ENCODE measurements at regions not wholly inside any gene's neighbourhood (a gene's known extent, or its start where the extent isn't known, plus 50 kb on each side); places are given as distances from the start of the nearest gene placed in this dataset.

DNA sequence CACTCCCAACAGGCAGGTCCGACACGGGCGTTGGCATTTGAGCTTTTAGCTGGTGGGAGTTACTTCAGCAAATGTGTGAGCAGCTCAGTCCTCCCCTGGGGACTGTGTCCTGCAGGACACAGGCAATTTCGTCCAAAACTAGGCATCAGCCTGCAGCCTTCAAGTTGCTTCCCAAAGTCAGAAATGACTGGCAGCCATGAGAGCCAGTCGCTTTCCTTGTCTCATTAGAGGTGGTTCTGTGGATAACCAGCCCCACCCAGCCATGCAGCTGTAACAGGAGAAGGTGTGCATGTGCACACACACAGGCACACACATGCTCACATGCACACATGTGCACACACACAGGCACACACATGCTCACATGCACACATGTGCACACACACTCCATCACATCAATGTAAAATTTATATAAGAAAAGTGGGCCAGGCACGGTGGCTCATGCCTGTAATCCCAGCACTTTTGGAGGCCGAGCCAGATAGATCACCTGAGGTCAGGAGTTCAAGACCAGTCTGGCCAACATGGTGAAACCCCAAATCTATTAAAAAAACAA, 138.8 kb upstream of the TCERG1L start:
- TF ChIP-seq, protein P1, sequence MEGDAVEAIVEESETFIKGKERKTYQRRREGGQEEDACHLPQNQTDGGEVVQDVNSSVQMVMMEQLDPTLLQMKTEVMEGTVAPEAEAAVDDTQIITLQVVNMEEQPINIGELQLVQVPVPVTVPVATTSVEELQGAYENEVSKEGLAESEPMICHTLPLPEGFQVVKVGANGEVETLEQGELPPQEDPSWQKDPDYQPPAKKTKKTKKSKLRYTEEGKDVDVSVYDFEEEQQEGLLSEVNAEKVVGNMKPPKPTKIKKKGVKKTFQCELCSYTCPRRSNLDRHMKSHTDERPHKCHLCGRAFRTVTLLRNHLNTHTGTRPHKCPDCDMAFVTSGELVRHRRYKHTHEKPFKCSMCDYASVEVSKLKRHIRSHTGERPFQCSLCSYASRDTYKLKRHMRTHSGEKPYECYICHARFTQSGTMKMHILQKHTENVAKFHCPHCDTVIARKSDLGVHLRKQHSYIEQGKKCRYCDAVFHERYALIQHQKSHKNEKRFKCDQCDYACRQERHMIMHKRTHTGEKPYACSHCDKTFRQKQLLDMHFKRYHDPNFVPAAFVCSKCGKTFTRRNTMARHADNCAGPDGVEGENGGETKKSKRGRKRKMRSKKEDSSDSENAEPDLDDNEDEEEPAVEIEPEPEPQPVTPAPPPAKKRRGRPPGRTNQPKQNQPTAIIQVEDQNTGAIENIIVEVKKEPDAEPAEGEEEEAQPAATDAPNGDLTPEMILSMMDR (IDR thresholded peaks at IDR 0.05; ENCODE audit: low read depth, low read length) = no peak
- DNase-seq (ENCODE audit: low read depth in 2 of 2) = no peak
- no peak overlapping the region for H3K4me3 ChIP-seq (replicated peaks in 1 of 2; ENCODE audit: low read depth in 2 of 2, low read length in 2 of 2)

DNA sequence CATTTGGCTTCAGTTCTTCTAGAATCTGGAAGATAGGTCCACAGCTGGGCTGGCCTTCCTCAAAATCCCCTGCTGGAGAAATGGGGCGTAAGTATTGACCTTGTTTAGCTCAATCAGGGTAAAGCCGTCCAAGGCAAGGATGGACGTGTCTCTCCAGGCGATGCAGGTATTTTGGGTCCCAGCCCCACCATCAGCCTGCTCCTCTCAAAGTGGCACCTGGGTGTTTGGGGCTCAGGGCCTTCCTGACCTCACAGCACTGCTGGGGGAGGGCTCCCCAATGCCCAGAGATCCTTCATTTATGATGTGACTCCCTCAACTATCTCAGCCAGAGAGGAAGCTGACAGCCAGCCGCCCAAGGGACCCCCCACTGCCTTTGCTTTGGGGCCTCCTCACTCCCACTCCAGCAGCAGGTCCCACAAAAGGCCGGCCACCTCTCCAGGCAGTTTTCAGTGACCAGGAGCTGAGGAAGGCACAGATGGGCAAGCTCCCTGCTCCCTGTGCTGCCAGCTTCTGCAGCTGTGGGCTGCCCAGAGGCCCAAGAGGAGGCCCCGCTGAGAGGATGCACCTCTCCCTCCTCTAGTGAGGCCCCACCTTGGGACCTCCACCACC, 140.0 kb upstream of the TCERG1L start:
- H3K4me3 ChIP-seq (replicated peaks in 1 of 2; ENCODE audit: low read depth in 2 of 2, low read length in 2 of 2) = no peak overlapping the region
- TF ChIP-seq, protein P1 (IDR thresholded peaks at IDR 0.05; ENCODE audit: low read depth, low read length) = no peak
- no peak for DNase-seq (ENCODE audit: low read depth in 2 of 2)

DNA sequence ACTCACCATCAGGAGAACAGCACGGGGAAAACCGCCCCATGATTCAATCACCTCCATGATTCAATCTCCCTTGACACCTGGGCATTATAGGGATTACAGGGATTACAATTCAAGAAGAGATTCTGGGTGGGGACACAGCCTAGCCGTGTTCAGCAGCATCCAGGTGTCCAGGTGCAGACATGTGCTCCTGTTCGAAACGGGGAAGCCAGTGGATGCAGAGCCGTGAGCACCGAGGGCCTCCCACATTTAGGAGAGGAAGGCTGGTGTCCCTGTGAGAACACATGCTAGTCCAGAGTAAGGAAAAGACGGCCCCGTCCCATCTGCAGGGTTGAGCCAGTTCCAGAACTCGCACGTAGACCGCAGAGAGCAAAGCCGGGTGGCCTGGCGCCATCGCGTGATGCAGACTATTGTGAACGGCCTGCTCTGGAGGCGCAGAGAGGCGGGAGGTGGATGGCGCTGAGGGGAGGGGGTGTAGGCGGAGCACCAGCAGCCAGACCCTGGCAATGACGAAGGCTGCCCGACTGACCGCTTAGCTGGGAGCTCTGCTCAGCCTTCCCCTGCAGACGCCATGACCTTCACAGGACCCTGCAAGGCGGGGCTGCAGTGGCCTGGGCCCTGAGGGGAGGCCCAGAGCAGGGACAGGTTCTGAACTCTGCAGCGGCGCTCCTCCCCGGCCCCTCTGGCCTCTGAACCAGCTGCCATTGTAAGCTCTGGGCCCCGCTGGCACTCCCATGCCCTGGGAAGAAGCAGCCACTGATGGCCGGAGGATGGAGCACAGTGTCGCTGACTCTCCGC, 141.6 kb upstream of the TCERG1L start:
- H3K4me3 ChIP-seq (replicated peaks in 1 of 2; ENCODE audit: low read depth in 2 of 2, low read length in 2 of 2) = no peak overlapping the region
- TF ChIP-seq, protein P1 (IDR thresholded peaks at IDR 0.05; ENCODE audit: low read depth, low read length) = no peak
- DNase-seq (ENCODE audit: low read depth in 2 of 2) = no peak

DNA sequence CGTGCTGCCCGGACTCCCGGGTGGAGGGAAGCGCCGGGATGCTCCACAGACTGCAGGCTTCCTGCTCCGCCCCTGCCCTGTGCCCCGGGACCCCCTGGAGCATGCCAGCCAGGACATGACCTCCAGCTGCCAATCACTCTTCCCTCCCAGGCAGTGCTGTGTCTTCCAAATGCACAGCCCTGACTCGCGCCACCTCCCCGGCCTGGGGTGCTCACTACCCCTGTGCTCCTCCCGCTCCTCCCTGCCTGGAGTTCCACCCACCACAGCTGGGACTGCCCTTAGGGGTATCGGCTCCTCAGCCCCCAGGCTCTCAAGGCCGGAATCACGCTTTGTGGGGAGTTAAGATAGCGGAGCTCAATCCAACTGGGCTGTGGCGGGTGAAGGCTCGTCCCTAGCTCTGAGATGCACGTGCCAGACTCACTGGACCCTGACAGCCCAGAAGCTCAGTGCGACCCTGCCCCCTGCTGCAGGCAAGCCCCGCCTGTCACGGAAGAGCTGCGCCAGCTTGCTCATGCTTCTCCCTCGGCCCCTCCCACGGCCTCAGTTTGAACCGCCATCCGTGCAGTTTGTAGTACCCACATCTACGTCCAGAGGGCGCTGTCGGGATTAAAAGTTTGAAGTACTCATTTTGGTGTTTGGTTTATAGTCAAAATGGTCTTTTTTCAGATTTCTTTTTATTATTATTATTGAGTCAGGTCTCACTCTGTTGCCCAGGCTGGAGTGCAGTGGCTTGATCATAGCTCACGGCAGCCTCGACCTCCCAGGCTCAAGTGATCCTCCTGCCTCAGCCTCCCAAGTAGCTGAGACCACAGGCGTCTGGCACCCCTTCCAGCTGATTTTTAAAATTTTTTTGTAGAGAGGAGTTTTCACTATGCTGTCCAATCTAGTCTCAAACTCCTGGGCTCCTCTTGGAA, 142.5 kb upstream of the TCERG1L start:
- DNase-seq (ENCODE audit: low read depth in 2 of 2) = peak; percentile 14 to 23
- TF ChIP-seq, protein P1 (IDR thresholded peaks at IDR 0.05; ENCODE audit: low read depth, low read length) = peak; percentile 41
- H3K4me3 ChIP-seq (replicated peaks in 1 of 2; ENCODE audit: low read depth in 2 of 2, low read length in 2 of 2) = no peak overlapping the region

DNA sequence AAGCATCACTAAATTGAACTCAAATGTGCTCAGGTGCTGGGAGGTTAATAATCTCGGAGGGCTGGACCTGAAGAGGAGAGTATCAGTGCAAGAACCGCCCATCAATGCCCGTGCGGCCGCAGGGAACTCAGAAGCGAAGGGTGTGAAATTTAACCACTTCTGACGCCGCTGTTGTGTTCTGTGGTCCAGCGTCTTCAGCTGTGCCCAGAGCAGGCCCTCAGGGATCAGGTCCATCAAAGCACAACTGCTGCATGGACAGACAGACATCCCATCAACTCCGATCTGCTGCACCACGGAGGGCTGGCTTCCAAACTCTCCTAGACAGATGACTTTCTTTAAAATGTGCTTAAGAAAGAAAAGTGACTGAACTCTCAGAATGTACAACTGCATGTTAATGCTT, 144.9 kb upstream of the TCERG1L start:
- TF ChIP-seq, protein P1 (IDR thresholded peaks at IDR 0.05; ENCODE audit: low read depth, low read length) = no peak
- no peak overlapping the region for H3K4me3 ChIP-seq (replicated peaks in 1 of 2; ENCODE audit: low read depth in 2 of 2, low read length in 2 of 2)
- DNase-seq (ENCODE audit: low read depth in 2 of 2) = no peak

DNA sequence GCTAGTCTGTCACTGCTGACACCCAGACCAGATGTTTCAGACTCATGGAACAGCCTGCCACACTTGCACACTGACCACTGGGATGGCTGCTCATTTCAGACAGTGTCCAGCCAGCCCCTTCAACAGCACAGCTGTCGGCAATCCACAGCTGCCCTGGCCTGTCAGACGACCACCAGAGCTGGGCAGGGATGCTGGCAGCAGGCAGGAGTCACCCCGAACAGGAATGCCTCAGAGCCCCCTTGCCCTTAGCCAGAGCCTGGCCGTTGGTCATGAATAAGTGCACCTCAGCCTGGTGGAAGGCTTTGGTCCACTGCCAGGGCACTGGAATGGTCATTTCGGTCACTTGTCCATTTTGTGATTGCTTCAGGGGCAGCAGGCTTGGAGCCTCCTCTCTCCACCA, 149.6 kb upstream of the TCERG1L start:
- TF ChIP-seq, protein P1 (IDR thresholded peaks at IDR 0.05; ENCODE audit: low read depth, low read length) = no peak
- no peak overlapping the region for H3K4me3 ChIP-seq (replicated peaks in 1 of 2; ENCODE audit: low read depth in 2 of 2, low read length in 2 of 2)
- no peak for DNase-seq (ENCODE audit: low read depth in 2 of 2)

All from cardiac fibroblast (primary cell).